HK-2 (cell line): ENCODE measurements at regions not wholly inside any gene's neighbourhood (a gene's known extent, or its start where the extent isn't known, plus 50 kb on each side); places are given as distances from the start of the nearest gene placed in this dataset.
"Not testable (repeated sequence)": the region's sequence is repeated elsewhere in the genome, so short reads cannot be mapped to it uniquely, and the experiment has no call there.

Experiments
- DNase-seq: peaks from one replicate; pipeline ENCODE4 v3.0.0-alpha.2; 2018; ENCODE audit not compliant: unreplicated experiment

DNA sequence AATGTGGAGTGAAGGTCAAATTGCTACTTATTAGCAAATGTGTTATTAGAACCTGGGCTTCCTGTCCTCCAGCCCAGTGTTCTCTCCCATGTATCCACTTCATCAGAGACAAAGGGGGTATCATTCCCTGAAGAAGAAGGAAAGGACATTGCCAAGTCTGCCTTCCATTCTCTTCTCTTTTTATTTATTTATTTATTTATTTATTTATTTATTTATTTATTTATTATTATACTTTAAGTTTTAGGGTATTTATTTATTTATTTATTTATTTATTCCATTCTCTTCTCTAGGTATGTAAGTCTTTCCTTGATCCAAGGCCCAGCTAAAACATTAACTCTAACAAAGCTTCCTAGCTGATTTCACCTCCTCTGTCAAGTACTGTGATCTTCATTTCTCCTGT, 277.8 kb upstream of the DNAJC19 start:
- no peak for DNase-seq

DNA sequence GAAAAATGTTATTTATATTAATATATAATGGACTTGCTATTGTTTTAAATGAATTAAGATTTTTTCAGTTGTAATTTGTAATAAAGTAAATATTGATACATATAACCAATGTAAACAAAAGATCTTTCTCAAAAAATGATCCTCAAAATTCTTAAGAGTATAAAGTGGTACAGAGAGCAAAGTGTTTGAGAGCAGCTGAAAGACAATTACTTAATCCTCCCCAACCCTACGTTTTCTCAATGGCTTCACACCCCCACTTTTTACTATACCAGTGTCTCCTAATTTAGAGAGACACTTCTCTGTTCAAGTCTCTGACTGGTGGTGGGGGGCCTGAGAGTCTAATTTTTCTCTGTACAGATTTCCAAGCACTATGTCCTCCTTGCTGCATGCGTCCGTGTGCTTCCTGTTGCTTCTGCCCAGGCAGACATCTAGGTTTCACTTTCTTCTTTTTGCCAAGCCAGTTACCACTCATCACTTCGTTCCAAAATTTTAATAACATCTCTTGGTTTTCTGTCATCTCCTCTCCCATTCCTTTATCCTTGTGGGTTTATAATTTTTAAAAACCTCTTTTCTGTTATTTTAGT, 276.3 kb upstream of the DNAJC19 start:
- DNase-seq: no peak

DNA sequence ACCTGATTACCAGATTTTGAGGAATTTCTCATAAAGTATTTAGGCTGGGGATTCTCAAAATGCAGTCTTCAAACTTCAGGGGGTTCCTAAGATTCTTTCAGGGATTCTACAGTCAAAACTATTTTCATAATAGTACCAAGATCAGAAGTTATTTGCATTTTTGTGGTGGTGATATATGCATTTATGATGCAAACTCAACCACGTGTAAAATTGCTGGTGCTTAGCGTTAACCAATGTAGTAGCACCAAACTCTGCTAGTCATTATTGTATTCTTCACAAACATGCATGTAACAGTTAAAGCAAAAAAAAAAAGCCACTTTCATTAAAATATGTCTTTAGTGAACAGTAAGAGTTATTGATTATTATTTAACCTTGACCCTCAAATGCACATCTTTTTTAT, 274.9 kb upstream of the DNAJC19 start:
- DNase-seq: no peak

DNA sequence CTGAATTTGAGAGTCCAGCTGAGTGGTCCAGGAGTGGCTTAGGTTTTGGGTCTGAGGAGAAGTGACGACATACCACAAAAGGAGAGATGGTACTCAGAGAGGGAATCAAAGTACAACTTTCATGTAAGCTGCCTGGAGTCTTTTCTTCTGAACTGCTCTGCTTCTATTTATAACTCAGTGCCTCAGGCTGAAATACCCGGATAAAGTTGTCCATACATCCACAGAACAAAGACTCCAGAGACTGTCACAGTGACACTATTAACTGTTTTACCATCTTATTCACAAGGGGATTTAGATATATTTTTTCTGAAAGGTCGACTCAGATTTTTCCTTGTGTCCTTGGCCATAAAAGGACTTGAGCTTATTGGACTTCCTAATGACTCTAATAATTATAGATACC, 264.3 kb upstream of the DNAJC19 start:
- no peak for DNase-seq

DNA sequence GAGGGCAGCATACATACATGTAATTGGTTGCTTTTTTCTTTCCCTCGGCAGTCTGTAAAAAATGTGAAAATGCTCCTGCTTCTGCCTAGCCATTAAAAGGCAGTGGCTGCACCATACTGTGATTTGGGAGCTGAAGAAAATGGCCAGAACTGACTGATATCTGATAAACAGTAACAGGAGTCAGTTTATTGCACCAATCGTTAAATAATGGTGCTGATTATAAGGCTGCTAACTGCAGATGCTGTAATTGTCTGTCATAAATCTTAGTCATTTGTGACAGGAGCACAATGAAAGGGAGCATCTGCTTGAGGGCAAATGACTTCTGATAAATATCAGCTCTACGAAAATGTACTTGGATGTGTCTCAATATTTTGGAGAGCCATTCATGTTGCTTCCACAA, 263.1 kb upstream of the DNAJC19 start:
- no peak for DNase-seq

DNA sequence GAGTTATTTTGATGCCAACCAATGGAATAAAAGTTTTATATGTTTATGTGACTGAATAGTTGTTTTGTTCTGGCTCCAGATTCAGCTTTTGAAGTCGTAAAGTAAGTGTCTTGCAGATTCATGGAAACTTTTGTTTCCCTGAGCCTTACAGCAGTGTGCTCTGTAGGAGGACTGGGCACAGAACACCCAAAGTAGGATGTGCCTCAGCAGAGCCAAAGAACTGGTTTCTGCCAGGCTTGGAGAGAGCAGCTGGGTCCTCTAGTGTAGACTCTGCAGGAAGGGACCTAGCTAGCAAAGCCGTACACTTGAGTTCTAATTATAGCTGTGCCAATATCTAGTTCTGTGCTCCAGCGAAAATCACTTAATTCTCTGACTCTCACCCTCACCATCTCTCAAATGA, 261.2 kb upstream of the DNAJC19 start:
- DNase-seq: no peak

DNA sequence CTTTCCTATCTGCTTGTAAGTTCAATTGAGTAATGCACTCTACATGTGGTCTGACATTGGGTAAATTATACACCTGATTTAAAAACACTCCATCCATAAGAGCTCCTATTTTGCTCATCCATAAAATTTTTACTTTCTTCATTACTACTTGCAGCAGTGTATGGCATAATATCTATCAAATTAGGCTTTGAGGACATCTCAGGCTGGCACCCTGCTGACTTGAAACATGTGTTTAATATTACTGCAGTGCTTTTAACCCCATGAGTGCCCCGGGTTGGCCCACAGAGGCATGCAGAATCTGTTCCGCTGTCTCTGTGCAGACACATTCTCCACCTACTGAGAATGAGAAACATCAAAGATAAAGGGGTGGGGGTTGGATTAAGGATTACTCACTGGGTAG, 249.9 kb upstream of the DNAJC19 start:
- DNase-seq: no peak

DNA sequence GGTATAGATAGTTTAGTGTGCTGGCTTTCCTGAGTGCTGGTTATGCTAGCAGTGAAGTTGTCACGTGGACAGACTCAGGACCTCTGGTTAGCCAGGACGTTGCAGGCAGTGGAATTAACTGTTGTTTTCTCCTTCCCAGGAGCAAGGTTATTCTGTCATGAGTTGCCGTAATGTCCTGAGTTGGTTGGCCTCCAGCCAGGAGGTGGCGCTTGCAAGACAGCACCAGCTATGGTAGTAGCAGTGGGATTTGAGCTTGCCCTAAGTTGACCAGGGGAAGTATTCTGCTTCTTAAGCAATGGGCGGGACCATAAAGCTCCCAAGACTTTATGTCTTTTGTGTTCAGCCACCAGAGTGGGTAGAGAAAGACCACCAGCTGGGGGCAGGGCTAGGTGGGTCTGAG, 240.7 kb upstream of the DNAJC19 start:
- DNase-seq: no peak

- no peak for DNase-seq
These were observed 223.8 kb upstream of the DNAJC19 start for GRCh38 chr3:181213347-181213746.

- DNase-seq: no peak
These were observed 222.7 kb upstream of the DNAJC19 start for GRCh38 chr3:181212271-181212670.

- no peak for DNase-seq
These were observed 220.7 kb upstream of the DNAJC19 start for GRCh38 chr3:181210275-181210674.

GRCh38 chr3:181189556-181189955, 200.0 kb upstream of the DNAJC19 start:
- DNase-seq: no peak

- DNase-seq: no peak
These were observed 194.2 kb upstream of the DNAJC19 start for GRCh38 chr3:181183764-181184163.

- DNase-seq: not testable (repeated sequence)
These were observed 193.5 kb upstream of the DNAJC19 start for GRCh38 chr3:181183057-181183456.

- no peak for DNase-seq
These were observed 189.5 kb upstream of the DNAJC19 start for GRCh38 chr3:181178991-181179390.

GRCh38 chr3:181176601-181177000, 187.1 kb upstream of the DNAJC19 start:
- peak; percentile 66 for DNase-seq

- no peak for DNase-seq
These were observed 185.2 kb upstream of the DNAJC19 start for GRCh38 chr3:181174676-181175233.

DNA sequence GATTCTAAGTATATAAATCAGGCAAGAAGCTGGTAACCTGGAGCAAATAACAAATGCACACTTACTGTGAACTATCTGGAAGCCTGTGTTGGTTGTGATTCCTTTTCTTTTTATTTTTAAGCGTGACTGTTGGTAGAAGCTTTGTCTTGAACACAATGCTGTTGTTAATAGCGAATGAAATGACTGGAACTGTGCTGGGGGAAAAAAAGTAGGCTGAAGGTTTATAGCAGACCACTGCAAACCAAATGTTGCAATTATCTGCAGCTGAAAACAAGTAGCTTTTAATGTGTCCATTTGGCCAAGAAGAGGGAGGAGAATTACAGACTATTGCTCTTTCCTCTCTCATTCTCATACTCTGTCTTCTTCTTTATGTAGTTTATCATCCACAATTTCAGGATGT, 184.5 kb upstream of the DNAJC19 start:
- no peak for DNase-seq

DNA sequence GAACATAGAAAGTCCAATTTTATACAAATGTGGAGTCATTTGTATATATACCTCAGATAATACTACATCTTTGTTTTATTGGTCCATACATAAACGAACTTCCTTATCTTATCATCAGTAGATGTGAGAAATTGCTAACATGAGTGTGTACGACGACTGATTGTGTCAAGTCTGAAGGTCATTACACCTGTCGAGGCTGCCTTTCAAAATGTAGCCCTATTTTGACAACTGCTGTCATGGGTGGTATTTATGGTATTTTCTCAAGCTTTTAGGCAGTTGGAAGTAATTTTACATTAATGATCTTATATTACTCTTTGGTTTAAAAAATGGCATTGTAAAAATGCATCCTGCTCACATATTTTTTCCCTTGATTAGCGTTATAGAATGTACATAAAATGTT, 183.7 kb upstream of the DNAJC19 start:
- DNase-seq: no peak

DNA sequence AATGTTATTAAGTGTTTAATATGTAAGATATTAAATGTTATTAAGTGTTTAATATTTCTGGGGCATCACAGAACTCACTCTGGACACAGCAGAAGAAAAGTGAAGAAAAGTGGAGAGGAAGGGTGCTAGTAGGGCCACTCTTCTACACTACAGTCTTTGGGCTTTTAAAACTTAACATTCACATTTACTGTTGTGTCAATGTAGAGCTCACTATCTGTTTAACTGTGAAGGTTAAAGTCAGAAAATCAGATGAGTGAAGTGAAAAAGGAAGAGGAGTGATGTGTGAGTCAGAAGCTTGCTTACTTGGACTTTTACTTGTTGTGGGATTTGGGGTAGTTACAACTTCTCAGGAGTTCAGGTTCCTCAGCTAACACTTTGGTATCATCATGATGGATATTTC, 145.3 kb upstream of the DNAJC19 start:
- DNase-seq: no peak

- no peak for DNase-seq
These were observed 144.3 kb upstream of the DNAJC19 start for GRCh38 chr3:181133832-181134231.

GRCh38 chr3:181105646-181106045, 116.1 kb upstream of the DNAJC19 start:
- DNase-seq: no peak

- no peak for DNase-seq
These were observed 114.1 kb upstream of the DNAJC19 start for GRCh38 chr3:181103605-181104004.

- DNase-seq: no peak
These were observed 96.5 kb upstream of the DNAJC19 start for GRCh38 chr3:181086011-181086410.
